Caco-2 (cell line): ENCODE measurements at regions not wholly inside any gene's neighbourhood (a gene's known extent, or its start where the extent isn't known, plus 50 kb on each side); places are given as distances from the start of the nearest gene placed in this dataset.

Experiments
- BruUV-seq: library from RNA; stranded (reverse); fragments of 400-500 nt; replicated peaks from 2 replicates; lab custom pipeline; 2021; lab: Mats Ljungman, UMichigan
- CTCF ChIA-PET: fragments of 300-600 bp; sonication (Branson Sonifier 250); formaldehyde crosslinking; loops from one replicate; lab custom pipeline; 2022; ENCODE audit warnings: antibody characterized with exemption; lab: Charles Lee
- POLR2A ChIA-PET: fragments of 300-600 bp; sonication (Branson Sonifier 250); formaldehyde crosslinking; loops from one replicate; lab custom pipeline; 2022; ENCODE audit warnings: antibody characterized with exemption; lab: Charles Lee
- DNase-seq, 2 experiments: peaks; one replicate each; pipeline versions ENCODE4 v3.0.0 to v3.0.0-alpha.2; 2020 to 2022
- H3K27me3 ChIP-seq: replicated peaks from 2 replicates; pipeline ENCODE4 v1.6.0; 2011; ENCODE audit warnings: low read length; ENCODE audit not compliant: control insufficient read depth, insufficient read depth
- H3K36me3 ChIP-seq: 2 replicates; pipeline ENCODE4 v1.5.1; 2011; ENCODE audit warnings: low read length; ENCODE audit not compliant: control insufficient read depth, insufficient read depth
- H3K4me1 ChIP-seq: fragments of 250-450 bp; sonication (Bioruptor Pico); 2 replicates; pipeline ENCODE4 v1.5.1; 2020; ENCODE audit warnings: mild to moderate bottlenecking
- H3K4me3 ChIP-seq: 2 replicates; pipeline ENCODE4 v1.5.1; 2011; ENCODE audit warnings: low read depth, mild to moderate bottlenecking, control low read depth, low read length
- H3K9me3 ChIP-seq: fragments of 250-450 bp; sonication (Bioruptor Pico); 2 replicates; pipeline ENCODE4 v1.5.1; 2020; ENCODE audit warnings: mild to moderate bottlenecking, moderate library complexity
- H3K27ac Mint-ChIP-seq: one replicate; pipeline ENCODE4 v1.8.0; 2022; ENCODE audit warnings: mixed read lengths; ENCODE audit not compliant: unreplicated experiment
- H3K27me3 Mint-ChIP-seq: one replicate; pipeline ENCODE4 v1.8.0; 2022; ENCODE audit warnings: mixed read lengths; ENCODE audit not compliant: insufficient read depth, unreplicated experiment
- H3K36me3 Mint-ChIP-seq: one replicate; pipeline ENCODE4 v1.8.0; 2022; ENCODE audit warnings: mild to moderate bottlenecking, mixed read lengths; ENCODE audit not compliant: insufficient read depth, unreplicated experiment
- H3K4me1 Mint-ChIP-seq: one replicate; pipeline ENCODE4 v1.8.0; 2022; ENCODE audit warnings: low read depth, mixed read lengths; ENCODE audit not compliant: unreplicated experiment
- H3K4me3 Mint-ChIP-seq: one replicate; pipeline ENCODE4 v1.8.0; 2022; ENCODE audit warnings: mild to moderate bottlenecking, moderate library complexity, mixed read lengths; ENCODE audit not compliant: unreplicated experiment
- H3K9me3 Mint-ChIP-seq: one replicate; pipeline ENCODE4 v1.8.0; 2022; ENCODE audit warnings: mixed read lengths; ENCODE audit not compliant: unreplicated experiment
- CTCF ChIP-seq, 2 experiments: fragments of 200-600 bp in 1 of 2; IDR thresholded peaks; 1 replicate in 1 of 2; 2 replicates in 1 of 2; pipeline versions ENCODE4 v1.5.1 to v1.8.0; 2011 to 2022; ENCODE audit warnings: antibody characterized with exemption in 1 of 2, control low read depth in 1 of 2, inconsistent platforms in 1 of 2, low read depth in 1 of 2, low read length in 1 of 2, mild to moderate bottlenecking in 1 of 2, moderate library complexity in 1 of 2; ENCODE audit not compliant: insufficient read depth in 1 of 2, severe bottlenecking in 1 of 2, unreplicated experiment in 1 of 2
- intact Hi-C: fragments of 100-400 bp; cut with micrococcal nuclease; formaldehyde crosslinking; loops from one replicate; pipeline ENCODE4 v1.10.0; 2022; ENCODE audit not compliant: unreplicated experiment

DNA sequence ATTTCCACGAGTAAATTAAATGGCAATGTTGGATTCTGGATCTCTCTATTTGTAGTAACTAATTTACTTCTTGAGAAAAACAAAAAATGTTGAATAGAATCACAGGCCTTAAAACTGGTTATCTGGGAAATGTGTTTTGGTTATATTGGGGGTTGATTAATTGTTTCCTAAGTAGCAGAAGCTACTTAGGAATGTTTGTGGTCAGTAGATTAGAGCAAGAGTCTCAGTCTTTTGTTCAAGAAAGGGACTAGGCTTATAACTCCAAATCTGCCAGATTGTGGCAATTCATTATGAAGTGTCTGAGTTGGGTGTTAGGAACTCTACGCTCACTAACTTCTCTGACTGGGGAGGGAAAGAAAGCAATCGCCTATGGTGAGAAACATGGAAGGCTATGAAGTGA, 244.3 kb upstream of the PHYHIPL start:
- Histone ChIP-seq H3K36me3 (no peaks in the 10 kb centered on the region), H3K4me3 (no peak overlapping the region), H3K27me3 (no peaks in the 10 kb centered on the region), H3K9me3 (no peaks in the 10 kb centered on the region), H3K4me1 (no peaks in the 10 kb centered on the region)
- no peaks in the 10 kb centered on the region for H3K27me3 Mint-ChIP-seq
- BruUV-seq, result no TSS peak
- no peaks in the 10 kb centered on the region for H3K36me3 Mint-ChIP-seq
- ChIA-PET CTCF (no interaction called here), POLR2A (no interaction called here)
- H3K9me3 Mint-ChIP-seq, result peaks cover 12% of the 10 kb centered on the region
- no peak for TF ChIP-seq CTCF (IDR thresholded peaks at IDR 0.05; ENCODE audit: insufficient read depth in 1 of 2, low read depth in 1 of 2, low read length in 1 of 2, severe bottlenecking in 1 of 2, unreplicated experiment in 1 of 2)
- intact Hi-C loops, result no loop called here
- DNase-seq, result no peak
- H3K4me1 Mint-ChIP-seq, result no peaks in the 10 kb centered on the region
- no peak overlapping the region for H3K27ac Mint-ChIP-seq
- no peak overlapping the region for H3K4me3 Mint-ChIP-seq

GRCh38 chr10:58932577-58933314, 243.7 kb upstream of the PHYHIPL start:
- H3K4me3 Mint-ChIP-seq, result no peak overlapping the region
- H3K9me3 ChIP-seq, result no peaks in the 10 kb centered on the region
- H3K27ac Mint-ChIP-seq, result no peak overlapping the region
- no peak for TF ChIP-seq CTCF (IDR thresholded peaks at IDR 0.05; ENCODE audit: insufficient read depth in 1 of 2, low read depth in 1 of 2, low read length in 1 of 2, severe bottlenecking in 1 of 2, unreplicated experiment in 1 of 2)
- H3K9me3 Mint-ChIP-seq, result peaks cover 5% of the 10 kb centered on the region
- H3K36me3 Mint-ChIP-seq, result no peaks in the 10 kb centered on the region
- H3K27me3 ChIP-seq, result no peaks in the 10 kb centered on the region
- H3K36me3 ChIP-seq, result no peaks in the 10 kb centered on the region
- no peaks in the 10 kb centered on the region for H3K4me1 ChIP-seq
- no peak for DNase-seq
- ChIA-PET CTCF (no interaction called here), POLR2A (no interaction called here)
- no peaks in the 10 kb centered on the region for H3K27me3 Mint-ChIP-seq
- H3K4me1 Mint-ChIP-seq, result no peaks in the 10 kb centered on the region
- no peak overlapping the region for H3K4me3 ChIP-seq
- BruUV-seq, result no TSS peak
- intact Hi-C loops, result no loop called here

DNA sequence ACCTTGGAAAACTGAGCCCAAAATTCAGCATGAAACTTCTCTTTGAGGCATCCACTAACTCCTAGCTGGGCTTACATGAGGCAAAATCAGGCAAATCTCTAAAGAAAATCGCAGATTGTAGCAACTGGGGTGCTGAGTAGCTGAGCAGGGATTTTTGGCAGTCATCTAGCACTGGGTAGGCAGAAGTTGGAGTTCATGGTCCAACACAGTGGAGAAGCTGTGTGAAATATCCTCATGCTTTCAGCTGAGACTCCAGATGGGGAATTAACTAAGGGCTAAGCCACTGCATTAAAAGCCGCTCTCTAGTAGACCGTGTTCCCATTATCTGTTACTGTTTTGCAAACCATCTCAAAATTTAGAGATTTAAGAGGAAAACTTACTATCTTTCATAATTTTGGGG, 240.1 kb upstream of the PHYHIPL start:
- Mint-ChIP-seq H3K27me3 (no peaks in the 10 kb centered on the region), H3K36me3 (no peaks in the 10 kb centered on the region), H3K9me3 (peaks cover 14% of the 10 kb centered on the region), H3K4me1 (no peaks in the 10 kb centered on the region), H3K27ac (no peak overlapping the region), H3K4me3 (no peak overlapping the region)
- H3K9me3 ChIP-seq, result no peaks in the 10 kb centered on the region
- intact Hi-C loops, result no loop called here
- H3K27me3 ChIP-seq, result no peaks in the 10 kb centered on the region
- no peaks in the 10 kb centered on the region for H3K4me1 ChIP-seq
- DNase-seq, result no peak
- BruUV-seq, result no TSS peak
- ChIA-PET CTCF (no interaction called here), POLR2A (no interaction called here)
- TF ChIP-seq CTCF (IDR thresholded peaks at IDR 0.05; ENCODE audit: insufficient read depth in 1 of 2, low read depth in 1 of 2, low read length in 1 of 2, severe bottlenecking in 1 of 2, unreplicated experiment in 1 of 2), result no peak
- no peak overlapping the region for H3K4me3 ChIP-seq
- no peaks in the 10 kb centered on the region for H3K36me3 ChIP-seq
